ENCODE measurements at regions not wholly inside any gene's neighbourhood (a gene's known extent, or its start where the extent isn't known, plus 50 kb on each side); places are given as distances from the start of the nearest gene placed in this dataset.

DNA sequence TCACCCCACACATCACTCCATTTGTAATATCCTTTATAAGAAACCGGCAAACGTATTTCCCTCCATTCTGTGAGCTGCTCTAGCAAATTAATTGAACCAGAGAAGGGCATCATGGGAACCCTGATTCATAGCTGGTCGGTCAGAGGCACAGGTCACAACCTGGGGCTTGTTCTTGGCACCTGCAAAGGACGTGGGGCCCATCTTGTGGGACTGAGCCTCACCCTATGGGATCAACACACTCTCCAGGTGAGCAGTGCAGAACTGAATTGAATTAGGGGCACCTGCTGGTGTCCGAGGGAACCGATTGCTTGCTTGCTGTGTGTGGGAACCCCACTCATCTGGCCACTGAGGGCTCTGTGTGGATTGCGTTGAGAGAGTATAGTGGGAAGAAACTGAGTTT, 145.3 kb downstream of the CTTN start:
- H3K9me3 Mint-ChIP-seq = peaks cover 3% of the 10 kb centered on the region
- H3K36me3 Mint-ChIP-seq (ENCODE audit: low read depth) = no peaks in the 10 kb centered on the region
- peaks cover 23% of the 10 kb centered on the region for H3K27me3 Mint-ChIP-seq (ENCODE audit: low read depth)
- no peak for TF ChIP-seq CTCF (IDR thresholded peaks at IDR 0.05; ENCODE audit: unreplicated experiment in 3 of 3)
- H3K4me3 Mint-ChIP-seq = no peak overlapping the region
- H3K27ac Mint-ChIP-seq = no peak overlapping the region
- H3K4me1 Mint-ChIP-seq = peaks cover 16% of the 10 kb centered on the region

DNA sequence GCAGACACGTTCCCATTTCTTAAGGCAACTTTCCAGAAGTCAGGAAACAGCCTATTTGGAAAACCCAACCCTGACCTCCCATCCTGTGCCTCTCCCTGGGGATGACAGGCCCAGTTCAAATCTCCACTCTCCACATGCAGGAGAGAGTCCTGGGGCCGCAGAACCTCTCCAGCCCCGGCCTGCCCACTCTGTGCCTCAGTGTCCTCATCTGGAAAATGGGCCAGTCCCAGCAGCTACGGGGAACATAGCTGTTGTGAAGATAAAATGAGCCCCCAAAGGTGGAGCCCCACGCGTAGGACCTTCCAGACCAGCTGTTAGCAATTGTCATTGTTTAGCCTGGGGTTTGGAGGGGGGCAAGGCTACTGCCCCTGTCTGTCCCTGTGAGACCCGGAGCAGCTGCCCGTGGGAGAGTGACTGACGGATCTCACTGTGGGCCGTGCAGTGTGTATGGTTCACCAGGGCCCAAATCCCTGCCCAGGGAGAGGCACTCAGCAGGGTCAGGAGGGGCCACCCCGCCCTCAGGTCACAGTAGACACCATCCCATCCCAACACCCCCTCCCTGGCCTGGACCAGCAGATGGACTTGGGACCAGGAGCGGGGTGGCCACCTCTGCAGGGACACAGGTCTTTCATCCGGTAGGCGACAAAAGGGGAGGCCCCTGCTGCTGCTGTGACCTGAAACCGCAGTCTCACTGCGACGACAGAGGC, 145.9 kb downstream of the CTTN start:
- no peak overlapping the region for H3K27ac Mint-ChIP-seq
- peaks cover 3% of the 10 kb centered on the region for H3K9me3 Mint-ChIP-seq
- no peak overlapping the region for H3K4me3 Mint-ChIP-seq
- no peaks in the 10 kb centered on the region for H3K36me3 Mint-ChIP-seq (ENCODE audit: low read depth)
- no peak for TF ChIP-seq CTCF (IDR thresholded peaks at IDR 0.05; ENCODE audit: unreplicated experiment in 3 of 3)
- peaks cover 23% of the 10 kb centered on the region for H3K27me3 Mint-ChIP-seq (ENCODE audit: low read depth)
- peaks cover 16% of the 10 kb centered on the region for H3K4me1 Mint-ChIP-seq

DNA sequence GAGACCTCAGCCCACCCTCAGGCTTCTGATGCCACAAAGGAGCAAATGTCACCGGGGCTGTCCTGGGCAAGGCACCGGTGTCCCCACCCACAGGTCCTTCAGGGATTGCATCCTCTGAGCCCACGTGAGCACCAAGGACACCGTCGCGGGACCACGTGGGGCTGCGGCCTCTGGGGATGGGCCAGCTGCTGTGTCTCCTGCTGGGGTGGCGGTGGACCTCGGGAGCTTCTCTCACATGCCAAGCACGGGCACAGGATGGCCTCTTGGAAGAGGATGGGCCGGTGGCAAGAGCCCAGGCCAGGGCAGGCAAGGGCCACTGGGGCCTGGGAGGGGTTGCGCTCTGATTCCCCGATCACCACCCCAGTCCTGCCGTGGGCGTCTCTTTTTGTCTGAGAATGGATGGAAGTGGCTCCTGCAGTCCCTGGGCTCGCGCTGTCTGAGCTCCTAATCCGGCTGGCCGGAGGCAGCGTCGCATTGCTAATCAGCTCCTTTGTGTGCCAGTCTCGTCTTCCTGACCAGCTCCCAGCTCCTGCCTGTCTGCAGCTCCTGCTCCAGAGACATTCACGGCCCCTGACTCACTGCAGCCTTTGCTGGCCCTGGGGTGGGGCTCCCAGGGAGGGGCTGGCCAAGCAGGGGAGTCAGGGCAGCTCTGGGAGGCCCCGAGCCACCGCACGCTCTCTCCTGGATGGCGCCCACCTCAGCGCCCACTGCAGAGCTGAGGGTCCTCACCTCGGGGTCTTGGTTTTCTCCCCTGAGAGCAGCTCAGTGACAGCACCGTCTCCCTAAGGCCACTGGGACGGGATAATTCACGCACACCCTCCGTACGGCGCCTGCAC, 146.7 kb downstream of the CTTN start:
- H3K4me1 Mint-ChIP-seq = peaks cover 16% of the 10 kb centered on the region
- no peaks in the 10 kb centered on the region for H3K36me3 Mint-ChIP-seq (ENCODE audit: low read depth)
- no peak overlapping the region for H3K27ac Mint-ChIP-seq
- peaks cover 3% of the 10 kb centered on the region for H3K9me3 Mint-ChIP-seq
- TF ChIP-seq CTCF (IDR thresholded peaks at IDR 0.05; ENCODE audit: unreplicated experiment in 3 of 3) = no peak
- no peak overlapping the region for H3K4me3 Mint-ChIP-seq
- H3K27me3 Mint-ChIP-seq (ENCODE audit: low read depth) = peaks cover 25% of the 10 kb centered on the region

GRCh38 chr11:70545610-70545912, 147.2 kb downstream of the CTTN start:
- peaks cover 16% of the 10 kb centered on the region for H3K4me1 Mint-ChIP-seq
- no peak overlapping the region for H3K4me3 Mint-ChIP-seq
- peaks cover 27% of the 10 kb centered on the region for H3K27me3 Mint-ChIP-seq (ENCODE audit: low read depth)
- TF ChIP-seq CTCF (IDR thresholded peaks at IDR 0.05; ENCODE audit: unreplicated experiment in 3 of 3) = no peak
- no peak overlapping the region for H3K27ac Mint-ChIP-seq
- no peaks in the 10 kb centered on the region for H3K36me3 Mint-ChIP-seq (ENCODE audit: low read depth)
- peaks cover 3% of the 10 kb centered on the region for H3K9me3 Mint-ChIP-seq

DNA sequence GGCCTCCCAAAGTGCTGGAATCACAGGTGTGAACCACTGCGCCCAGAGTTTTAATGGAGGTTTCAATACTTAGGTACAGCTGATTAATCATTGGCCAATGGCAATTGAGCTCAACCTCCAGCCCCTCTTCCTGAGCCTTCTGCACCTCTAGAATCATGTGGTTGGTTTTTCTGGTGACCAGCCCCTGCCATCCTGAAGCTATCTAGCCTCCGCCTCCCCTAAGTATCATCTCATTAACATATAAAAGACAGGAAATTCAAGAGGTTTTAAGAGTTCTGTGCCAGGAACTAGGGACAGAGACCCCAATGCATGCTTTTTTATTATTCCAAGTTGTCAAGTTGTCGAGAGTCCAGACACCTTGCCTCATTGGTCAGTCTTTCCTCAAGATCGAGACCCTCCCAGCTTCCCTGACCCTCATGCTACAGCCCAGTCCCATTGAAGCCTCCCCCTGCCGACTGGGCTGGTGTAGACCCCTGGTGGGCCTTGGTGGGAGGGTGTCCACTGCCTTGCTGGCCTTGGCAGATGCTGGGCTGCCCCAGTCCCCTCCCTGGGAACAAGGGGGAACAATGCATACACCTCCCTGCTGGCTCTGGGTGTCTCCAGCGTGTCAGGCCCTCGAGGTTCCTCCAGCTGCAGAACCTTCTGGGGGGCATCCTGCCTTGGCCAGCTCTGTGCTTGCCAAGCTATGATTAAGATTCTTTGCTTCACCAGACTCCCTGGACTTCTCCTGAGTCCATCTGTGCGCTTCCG, 148.0 kb downstream of the CTTN start:
- Mint-ChIP-seq H3K4me3 (no peak overlapping the region), H3K9me3 (peaks cover 3% of the 10 kb centered on the region), H3K36me3 (ENCODE audit: low read depth) (no peaks in the 10 kb centered on the region), H3K27me3 (ENCODE audit: low read depth) (peaks cover 27% of the 10 kb centered on the region), H3K4me1 (peaks cover 16% of the 10 kb centered on the region), H3K27ac (no peak overlapping the region)
- TF ChIP-seq CTCF (IDR thresholded peaks at IDR 0.05; ENCODE audit: unreplicated experiment in 3 of 3) = no peak

Measured in nephron (organoid).